Hepatocyte (in vitro differentiated cells): ENCODE measurements at regions not wholly inside any gene's neighbourhood (a gene's known extent, or its start where the extent isn't known, plus 50 kb on each side); places are given as distances from the start of the nearest gene placed in this dataset.

Experiments used
- DNase-seq: peaks from one replicate; pipeline ENCODE4 v3.0.0-alpha.2; 2016; ENCODE audit warnings: low spot score
- H2AFZ ChIP-seq: fragments of 200-600 bp; sonication (generic); 2 replicates; pipeline ENCODE4 v1.6.0; 2016; ENCODE audit warnings: antibody characterized with exemption, mild to moderate bottlenecking
- H3K27ac ChIP-seq: fragments of 200-600 bp; sonication (generic); 2 replicates; pipeline ENCODE4 v1.5.1; 2016; ENCODE audit warnings: mild to moderate bottlenecking
- H3K27me3 ChIP-seq: fragments of 200-600 bp; sonication (generic); 2 replicates; pipeline ENCODE4 v1.6.1; 2016
- H3K36me3 ChIP-seq: fragments of 200-600 bp; sonication (generic); replicated peaks from 2 replicates; pipeline ENCODE4 v1.5.1; 2016; ENCODE audit warnings: low read depth; ENCODE audit not compliant: insufficient read depth
- H3K4me1 ChIP-seq: fragments of 200-600 bp; sonication (generic); 2 replicates; pipeline ENCODE4 v1.5.1; 2016; ENCODE audit warnings: mild to moderate bottlenecking, moderate library complexity; ENCODE audit not compliant: insufficient read depth
- H3K4me2 ChIP-seq: fragments of 200-600 bp; sonication (generic); 2 replicates; pipeline ENCODE4 v1.6.0; 2016
- H3K4me3 ChIP-seq: fragments of 200-600 bp; sonication (generic); 2 replicates; pipeline ENCODE4 v1.5.1; 2016; ENCODE audit warnings: mild to moderate bottlenecking
- H3K79me2 ChIP-seq: fragments of 200-600 bp; sonication (generic); 2 replicates; pipeline ENCODE4 v1.6.0; 2017; ENCODE audit warnings: mild to moderate bottlenecking
- H3K9me2 ChIP-seq: fragments of 200-600 bp; sonication (generic); replicated peaks from 2 replicates; pipeline ENCODE4 v1.6.0; 2017; ENCODE audit warnings: mild to moderate bottlenecking; ENCODE audit not compliant: insufficient read depth
- H3K9me3 ChIP-seq: fragments of 200-600 bp; sonication (generic); 2 replicates; pipeline ENCODE4 v1.5.1; 2016; ENCODE audit warnings: low read depth, mild to moderate bottlenecking
- H4K20me1 ChIP-seq: fragments of 200-600 bp; sonication (generic); 2 replicates; pipeline ENCODE4 v1.6.0; 2016; ENCODE audit warnings: mild to moderate bottlenecking; ENCODE audit not compliant: insufficient read depth, poor library complexity, severe bottlenecking
- EZH2 ChIP-seq: fragments of 200-600 bp; sonication (generic); IDR thresholded peaks from 2 replicates; pipeline ENCODE4 v1.6.1; 2016; ENCODE audit warnings: antibody characterized with exemption, mild to moderate bottlenecking, borderline replicate concordance
- EZH2phosphoT487 ChIP-seq: fragments of 200-600 bp; sonication (generic); IDR thresholded peaks from one replicate; pipeline ENCODE4 v1.6.1; 2018; ENCODE audit warnings: antibody characterized with exemption, mild to moderate bottlenecking, low read depth, moderate library complexity; ENCODE audit not compliant: unreplicated experiment, severe bottlenecking
- WGBS: methylation state at CpG from one replicate; pipeline ENCODE4 v1.1.6; 2016; ENCODE audit warnings: low lambda C conversion rate; ENCODE audit errors: missing lambda C conversion rate; 5-methylcytosine and 5-hydroxymethylcytosine counted together
- TF ChIP-seq, protein P1 (sequence below): fragments of 200-600 bp; sonication (generic); IDR thresholded peaks from 2 replicates; pipeline ENCODE4 v1.5.1; 2016; ENCODE audit warnings: antibody characterized with exemption, mild to moderate bottlenecking; ENCODE audit not compliant: poor library complexity

DNA sequence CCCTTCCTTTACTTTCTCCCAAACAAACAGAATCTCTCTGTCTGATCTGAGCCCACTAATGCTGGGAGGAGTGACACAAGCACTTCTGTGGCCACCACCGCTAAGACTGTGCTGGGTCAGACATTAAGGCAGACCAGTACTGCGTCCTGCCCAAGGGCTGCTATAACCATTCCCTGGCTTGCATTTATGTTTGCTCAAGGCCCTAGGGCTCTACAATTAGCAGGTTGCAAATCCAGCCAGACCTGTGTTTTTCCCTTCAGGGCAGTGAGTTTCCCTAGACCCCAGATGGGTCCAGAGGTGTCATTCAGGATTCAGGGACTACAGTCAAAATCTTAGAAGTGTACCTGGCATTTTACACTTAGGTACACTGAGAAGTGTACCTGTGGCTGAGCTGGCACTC is 89.7 kb downstream of the SPANXN4 start:
- no peaks in the 10 kb centered on the region for H3K4me1 ChIP-seq
- no peak overlapping the region for H2AFZ ChIP-seq
- no peak for DNase-seq
- no peak overlapping the region for H3K27ac ChIP-seq
- no peak overlapping the region for H3K4me2 ChIP-seq
- H3K9me3 ChIP-seq = peaks cover 4% of the 10 kb centered on the region
- H3K79me2 ChIP-seq = no peaks in the 10 kb centered on the region
- H4K20me1 ChIP-seq = no peaks in the 10 kb centered on the region
- no peaks in the 10 kb centered on the region for H3K27me3 ChIP-seq
- 81% methylated on average over 2 of the region's 2 CpGs for WGBS
- no peaks in the 10 kb centered on the region for H3K9me2 ChIP-seq
- H3K4me3 ChIP-seq = no peak overlapping the region
- no peaks in the 10 kb centered on the region for H3K36me3 ChIP-seq
- TF ChIP-seq EZH2phosphoT487 (no peak), EZH2 (no peak)
- TF ChIP-seq, protein P1, sequence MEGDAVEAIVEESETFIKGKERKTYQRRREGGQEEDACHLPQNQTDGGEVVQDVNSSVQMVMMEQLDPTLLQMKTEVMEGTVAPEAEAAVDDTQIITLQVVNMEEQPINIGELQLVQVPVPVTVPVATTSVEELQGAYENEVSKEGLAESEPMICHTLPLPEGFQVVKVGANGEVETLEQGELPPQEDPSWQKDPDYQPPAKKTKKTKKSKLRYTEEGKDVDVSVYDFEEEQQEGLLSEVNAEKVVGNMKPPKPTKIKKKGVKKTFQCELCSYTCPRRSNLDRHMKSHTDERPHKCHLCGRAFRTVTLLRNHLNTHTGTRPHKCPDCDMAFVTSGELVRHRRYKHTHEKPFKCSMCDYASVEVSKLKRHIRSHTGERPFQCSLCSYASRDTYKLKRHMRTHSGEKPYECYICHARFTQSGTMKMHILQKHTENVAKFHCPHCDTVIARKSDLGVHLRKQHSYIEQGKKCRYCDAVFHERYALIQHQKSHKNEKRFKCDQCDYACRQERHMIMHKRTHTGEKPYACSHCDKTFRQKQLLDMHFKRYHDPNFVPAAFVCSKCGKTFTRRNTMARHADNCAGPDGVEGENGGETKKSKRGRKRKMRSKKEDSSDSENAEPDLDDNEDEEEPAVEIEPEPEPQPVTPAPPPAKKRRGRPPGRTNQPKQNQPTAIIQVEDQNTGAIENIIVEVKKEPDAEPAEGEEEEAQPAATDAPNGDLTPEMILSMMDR = no peak

DNA sequence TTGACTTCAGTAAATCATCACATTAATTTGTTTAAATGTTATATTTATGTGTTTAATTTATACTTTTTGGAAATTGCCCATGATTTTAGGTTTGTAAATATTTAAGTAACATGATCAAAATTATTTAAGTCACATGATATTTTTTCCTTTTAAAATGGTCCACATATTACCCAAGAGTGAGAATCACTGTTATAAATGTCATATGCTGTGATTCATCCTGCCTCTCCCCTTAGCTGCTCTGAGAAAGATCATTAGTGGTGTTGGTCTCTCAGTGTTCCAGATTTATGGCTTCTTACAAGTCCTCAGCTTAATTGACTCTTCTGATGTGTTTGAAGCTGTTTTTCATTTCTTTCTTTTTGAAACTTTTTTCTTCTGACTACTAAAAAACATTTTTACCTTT is 70.1 kb downstream of the SPANXN4 start:
- TF ChIP-seq EZH2 (no peak), EZH2phosphoT487 (no peak)
- TF ChIP-seq, protein P1 = no peak
- Histone ChIP-seq H3K4me3 (no peak overlapping the region), H3K4me1 (no peaks in the 10 kb centered on the region), H3K79me2 (no peaks in the 10 kb centered on the region), H3K9me2 (no peaks in the 10 kb centered on the region), H3K27me3 (no peaks in the 10 kb centered on the region), H2AFZ (no peak overlapping the region), H3K27ac (no peak overlapping the region), H3K4me2 (no peak overlapping the region), H4K20me1 (peaks cover 2% of the 10 kb centered on the region), H3K9me3 (no peaks in the 10 kb centered on the region), H3K36me3 (no peaks in the 10 kb centered on the region)
- no peak for DNase-seq

DNA sequence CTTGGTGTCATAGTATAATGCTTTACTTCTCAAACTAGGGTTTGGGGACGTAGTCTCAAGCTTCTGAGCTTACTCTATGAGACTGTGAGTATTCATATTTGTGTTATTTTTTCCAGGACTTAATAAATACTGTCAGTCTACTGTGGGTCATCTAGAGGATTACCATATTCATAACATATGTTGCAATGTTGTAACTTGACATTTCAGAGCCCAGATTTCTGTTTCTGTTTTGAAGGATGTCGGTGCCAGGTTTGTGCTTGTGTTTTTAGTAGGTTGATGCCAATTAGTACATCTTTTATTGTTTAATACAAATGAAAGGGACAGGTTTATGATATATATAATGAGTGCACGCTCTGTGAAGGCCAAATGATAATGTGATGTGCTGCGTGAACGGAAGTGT is 69.6 kb downstream of the SPANXN4 start:
- Histone ChIP-seq H3K79me2 (no peaks in the 10 kb centered on the region), H3K4me2 (no peak overlapping the region), H3K9me2 (no peaks in the 10 kb centered on the region), H3K9me3 (no peaks in the 10 kb centered on the region), H3K4me1 (no peaks in the 10 kb centered on the region), H4K20me1 (peaks cover 2% of the 10 kb centered on the region), H2AFZ (no peak overlapping the region), H3K27me3 (no peaks in the 10 kb centered on the region), H3K27ac (no peak overlapping the region), H3K4me3 (no peak overlapping the region), H3K36me3 (no peaks in the 10 kb centered on the region)
- no peak for DNase-seq
- 71% methylated on average over 5 of the region's 5 CpGs for WGBS
- TF ChIP-seq EZH2 (no peak), EZH2phosphoT487 (no peak)
- TF ChIP-seq, protein P1 = no peak

DNA sequence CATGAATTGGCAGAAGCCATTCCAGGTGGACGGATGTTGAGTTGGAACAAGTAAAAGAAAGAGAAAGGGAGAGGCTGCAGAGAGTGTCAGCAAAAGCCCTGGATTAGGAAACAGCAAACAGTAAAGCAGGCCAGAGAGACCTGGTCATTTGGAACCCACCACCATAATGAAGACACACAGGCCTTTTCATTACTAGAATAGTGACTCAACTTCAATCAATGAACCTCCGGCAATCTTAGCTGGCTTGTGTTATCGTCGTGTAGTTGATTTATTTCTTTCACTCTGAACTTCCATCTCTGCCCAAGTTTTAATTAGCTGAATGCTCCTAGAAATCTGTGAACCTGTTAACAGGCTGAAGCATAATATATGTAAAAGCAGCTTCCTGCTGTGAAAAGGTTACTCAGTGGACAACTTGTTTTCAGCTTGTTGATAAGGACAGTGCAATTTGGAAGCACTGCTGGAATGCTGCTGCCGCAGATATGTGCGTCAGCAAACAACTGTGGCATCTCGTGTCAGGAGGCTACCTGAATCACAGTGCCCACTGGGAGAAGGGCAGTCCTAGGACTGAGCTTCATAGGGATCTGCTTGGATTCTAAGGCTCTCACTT is 68.8 kb downstream of the SPANXN4 start:
- no peaks in the 10 kb centered on the region for H3K9me3 ChIP-seq

More for the DNA sequence above, 68.8 kb downstream of the SPANXN4 start:
- peak; percentile 7 for DNase-seq
- no peak overlapping the region for H3K4me3 ChIP-seq
- no peaks in the 10 kb centered on the region for H3K9me2 ChIP-seq
- H3K4me2 ChIP-seq = no peak overlapping the region
- H3K79me2 ChIP-seq = no peaks in the 10 kb centered on the region
- H4K20me1 ChIP-seq = no peaks in the 10 kb centered on the region
- no peaks in the 10 kb centered on the region for H3K27me3 ChIP-seq
- H2AFZ ChIP-seq = no peak overlapping the region
- no peaks in the 10 kb centered on the region for H3K4me1 ChIP-seq
- no peak overlapping the region for H3K27ac ChIP-seq
- WGBS = 68% methylated on average over 7 of the region's 7 CpGs
- H3K36me3 ChIP-seq = no peaks in the 10 kb centered on the region
- TF ChIP-seq EZH2 (no peak), EZH2phosphoT487 (no peak)
- TF ChIP-seq, protein P1 = no peak
